Activated CD8-positive, alpha-beta T cell treated with anti-CD3 and anti-CD28 coated beads for 36 hours (primary cell): ENCODE measurements at regions not wholly inside any gene's neighbourhood (a gene's known extent, or its start where the extent isn't known, plus 50 kb on each side); places are given as distances from the start of the nearest gene placed in this dataset.

ENCODE experiments used
- ATAC-seq: fragments of 200-7000 bp; cut with Tn5 transposase; one replicate; pipeline ENCODE4 v1.10.0; 2021; ENCODE audit warnings: mild to moderate bottlenecking, moderate library complexity
- CTCF ChIA-PET: fragments of 350-600 bp; sonication (Branson Sonifier 250); formaldehyde crosslinking; loops from one replicate; lab custom pipeline; 2021; ENCODE audit warnings: antibody characterized with exemption; lab: Charles Lee
- POLR2A ChIA-PET: fragments of 350-600 bp; sonication (Branson Sonifier 250); formaldehyde crosslinking; loops from one replicate; lab custom pipeline; 2021; ENCODE audit warnings: antibody characterized with exemption; lab: Charles Lee
- DNase-seq: peaks from one replicate; pipeline ENCODE4 v3.0.0-alpha.2; 2020
- H3K27ac Mint-ChIP-seq: one replicate; pipeline ENCODE4 v1.8.0; 2021; ENCODE audit warnings: mild to moderate bottlenecking, mixed read lengths
- H3K27me3 Mint-ChIP-seq: one replicate; pipeline ENCODE4 v1.8.0; 2021; ENCODE audit warnings: mixed read lengths
- H3K36me3 Mint-ChIP-seq: one replicate; pipeline ENCODE4 v1.8.0; 2021; ENCODE audit warnings: low read depth, mixed read lengths
- H3K4me1 Mint-ChIP-seq: one replicate; pipeline ENCODE4 v1.8.0; 2021; ENCODE audit warnings: low read depth, mixed read lengths
- H3K4me3 Mint-ChIP-seq: one replicate; pipeline ENCODE4 v1.8.0; 2021; ENCODE audit warnings: mild to moderate bottlenecking, moderate library complexity, mixed read lengths
- H3K9me3 Mint-ChIP-seq: one replicate; pipeline ENCODE4 v1.8.0; 2021; ENCODE audit warnings: mixed read lengths
- intact Hi-C: fragments of 100-400 bp; cut with micrococcal nuclease; formaldehyde crosslinking; loops from one replicate; pipeline ENCODE4 v1.10.0; 2022
- TF ChIP-seq, protein P1 (sequence below): fragments of 200-600 bp; IDR thresholded peaks from one replicate; pipeline ENCODE4 v1.8.0; 2022; ENCODE audit warnings: antibody characterized with exemption, mild to moderate bottlenecking

DNA sequence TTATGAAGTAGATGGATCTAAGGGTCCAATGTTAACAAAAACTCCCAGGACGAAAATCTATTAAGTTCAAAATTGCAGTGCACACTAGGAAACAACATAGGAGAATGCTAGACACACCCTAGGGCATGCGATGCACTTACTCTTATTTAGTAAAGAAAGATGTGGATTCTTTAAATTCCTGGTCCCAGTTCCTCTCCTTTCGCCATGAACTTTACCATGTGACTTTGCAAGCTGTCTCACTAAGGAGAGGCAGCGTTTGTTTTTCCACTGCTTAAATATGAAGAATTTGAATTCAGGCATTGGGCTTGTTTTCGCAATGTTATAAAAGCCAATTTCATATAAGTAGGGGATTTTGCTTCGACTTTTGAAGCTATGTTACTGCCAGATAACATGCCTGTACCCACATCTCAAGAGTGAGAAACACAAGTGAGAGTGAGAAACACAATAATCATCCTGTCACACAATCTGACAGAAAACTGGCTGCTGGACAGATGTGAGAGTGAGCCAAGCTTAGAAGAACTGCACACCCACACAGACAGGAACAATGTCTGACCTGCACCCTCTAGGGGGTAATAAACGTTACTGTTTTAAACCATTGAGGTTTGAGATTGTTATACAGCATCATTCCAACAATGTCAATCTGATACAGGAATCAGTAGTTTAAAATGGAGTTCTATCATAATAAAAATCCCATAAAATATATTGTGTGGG, 1308.4 kb downstream of the SLITRK5 start:
- ATAC-seq = peak; percentile 49
- CTCF ChIA-PET = no interaction called here
- no peaks in the 10 kb centered on the region for H3K27me3 Mint-ChIP-seq

DNA sequence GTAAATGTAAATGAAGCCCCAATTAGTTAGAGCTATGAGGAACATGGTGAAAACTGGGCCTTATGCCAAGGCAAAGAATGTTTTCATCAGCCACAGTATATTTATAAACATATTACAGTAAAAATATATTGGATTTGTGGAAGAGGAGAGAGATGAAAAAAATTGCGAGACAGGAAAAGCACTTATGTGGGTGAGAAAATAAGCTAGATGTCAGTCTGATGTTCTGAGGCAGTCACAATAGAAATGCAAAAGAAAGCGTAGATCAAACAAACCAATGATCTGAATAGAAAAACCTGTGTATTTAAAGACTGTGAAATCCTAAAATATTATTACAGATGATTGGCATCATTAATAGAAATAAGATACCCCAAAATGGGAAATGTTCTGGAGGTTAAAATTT, 1332.5 kb downstream of the SLITRK5 start:
- ChIA-PET CTCF (no interaction called here), POLR2A (no interaction called here)
- ATAC-seq (no peak), DNase-seq (no peak)
- intact Hi-C loops = no loop called here
- H3K4me3 Mint-ChIP-seq = no peak overlapping the region
- H3K4me1 Mint-ChIP-seq = no peaks in the 10 kb centered on the region
- no peak overlapping the region for H3K27ac Mint-ChIP-seq
- TF ChIP-seq, protein P1, sequence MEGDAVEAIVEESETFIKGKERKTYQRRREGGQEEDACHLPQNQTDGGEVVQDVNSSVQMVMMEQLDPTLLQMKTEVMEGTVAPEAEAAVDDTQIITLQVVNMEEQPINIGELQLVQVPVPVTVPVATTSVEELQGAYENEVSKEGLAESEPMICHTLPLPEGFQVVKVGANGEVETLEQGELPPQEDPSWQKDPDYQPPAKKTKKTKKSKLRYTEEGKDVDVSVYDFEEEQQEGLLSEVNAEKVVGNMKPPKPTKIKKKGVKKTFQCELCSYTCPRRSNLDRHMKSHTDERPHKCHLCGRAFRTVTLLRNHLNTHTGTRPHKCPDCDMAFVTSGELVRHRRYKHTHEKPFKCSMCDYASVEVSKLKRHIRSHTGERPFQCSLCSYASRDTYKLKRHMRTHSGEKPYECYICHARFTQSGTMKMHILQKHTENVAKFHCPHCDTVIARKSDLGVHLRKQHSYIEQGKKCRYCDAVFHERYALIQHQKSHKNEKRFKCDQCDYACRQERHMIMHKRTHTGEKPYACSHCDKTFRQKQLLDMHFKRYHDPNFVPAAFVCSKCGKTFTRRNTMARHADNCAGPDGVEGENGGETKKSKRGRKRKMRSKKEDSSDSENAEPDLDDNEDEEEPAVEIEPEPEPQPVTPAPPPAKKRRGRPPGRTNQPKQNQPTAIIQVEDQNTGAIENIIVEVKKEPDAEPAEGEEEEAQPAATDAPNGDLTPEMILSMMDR = no peak
- peaks cover 4% of the 10 kb centered on the region for H3K9me3 Mint-ChIP-seq
- no peaks in the 10 kb centered on the region for H3K27me3 Mint-ChIP-seq
- no peaks in the 10 kb centered on the region for H3K36me3 Mint-ChIP-seq

More for the DNA sequence above, 1308.4 kb downstream of the SLITRK5 start:
- TF ChIP-seq, protein P1 = no peak
- Mint-ChIP-seq H3K9me3 (peaks cover 4% of the 10 kb centered on the region), H3K4me1 (no peaks in the 10 kb centered on the region), H3K27ac (no peak overlapping the region), H3K36me3 (no peaks in the 10 kb centered on the region), H3K4me3 (no peak overlapping the region)
- DNase-seq = no peak
- POLR2A ChIA-PET = no interaction called here
- intact Hi-C loops = no loop called here

DNA sequence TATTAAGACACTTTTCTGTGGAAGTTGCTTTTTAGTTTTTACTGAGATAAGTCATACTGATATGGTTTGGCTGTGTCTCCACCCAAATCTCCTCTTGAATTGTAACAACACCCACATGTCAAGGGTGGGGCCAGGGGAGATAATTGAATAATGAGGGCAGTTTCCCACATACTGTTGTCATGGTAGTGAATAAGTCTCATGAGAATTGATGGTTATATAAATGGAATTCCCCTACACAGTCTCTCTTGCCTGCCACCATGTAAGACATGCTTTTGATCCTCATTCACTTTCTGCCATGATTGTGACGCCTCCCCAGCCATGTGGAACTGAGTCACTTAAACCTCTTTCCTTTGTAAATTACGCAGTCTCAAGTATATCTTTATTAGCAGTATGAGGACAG, 1340.4 kb downstream of the SLITRK5 start:
- H3K27ac Mint-ChIP-seq = no peak overlapping the region
- no peaks in the 10 kb centered on the region for H3K4me1 Mint-ChIP-seq
- no peaks in the 10 kb centered on the region for H3K36me3 Mint-ChIP-seq
- TF ChIP-seq, protein P1 = no peak
- H3K27me3 Mint-ChIP-seq = no peaks in the 10 kb centered on the region
- intact Hi-C loops = no loop called here
- H3K9me3 Mint-ChIP-seq = peaks cover 5% of the 10 kb centered on the region
- POLR2A ChIA-PET = no interaction called here
- ATAC-seq (no peak), DNase-seq (no peak)
- H3K4me3 Mint-ChIP-seq = no peak overlapping the region
- CTCF ChIA-PET = no interaction called here

DNA sequence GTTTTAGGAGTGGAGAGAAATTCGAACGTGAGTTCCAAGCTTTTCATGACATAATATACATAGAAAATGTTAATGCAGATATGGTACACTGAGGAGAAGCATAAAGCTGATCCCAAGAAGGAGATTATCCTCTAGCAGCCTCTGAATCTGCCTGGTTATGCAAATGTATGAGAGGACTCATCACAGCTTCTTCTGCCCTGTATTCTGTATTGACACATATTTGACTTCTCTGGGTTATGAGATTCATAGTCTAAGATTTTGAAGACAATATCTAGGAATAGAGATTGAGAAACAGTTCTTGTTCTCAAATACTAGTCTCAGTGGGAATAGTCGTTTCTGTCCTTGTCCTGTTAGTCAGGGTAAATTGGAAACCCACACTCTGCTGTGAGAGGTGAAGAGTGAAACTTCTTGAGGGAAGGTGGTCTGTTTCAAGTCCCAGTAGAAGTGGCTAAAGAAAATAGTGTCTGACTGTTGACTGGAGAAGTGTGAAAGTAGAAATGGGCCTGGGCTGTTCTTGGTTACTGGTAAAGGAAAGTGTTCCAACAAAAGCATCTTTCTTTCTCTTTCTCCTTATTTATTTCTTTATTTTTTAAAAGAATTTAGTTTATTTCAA, 1356.6 kb downstream of the SLITRK5 start:
- no peaks in the 10 kb centered on the region for H3K27me3 Mint-ChIP-seq
- no peak for ATAC-seq
- no peak overlapping the region for H3K27ac Mint-ChIP-seq
- no peak overlapping the region for H3K4me3 Mint-ChIP-seq
- ChIA-PET POLR2A (no interaction called here), CTCF (no interaction called here)
- TF ChIP-seq, protein P1 = no peak
- peaks cover 24% of the 10 kb centered on the region for H3K9me3 Mint-ChIP-seq
- peaks cover 9% of the 10 kb centered on the region for H3K4me1 Mint-ChIP-seq
- H3K36me3 Mint-ChIP-seq = no peaks in the 10 kb centered on the region
- DNase-seq = no peak
- intact Hi-C loops = no loop called here

DNA sequence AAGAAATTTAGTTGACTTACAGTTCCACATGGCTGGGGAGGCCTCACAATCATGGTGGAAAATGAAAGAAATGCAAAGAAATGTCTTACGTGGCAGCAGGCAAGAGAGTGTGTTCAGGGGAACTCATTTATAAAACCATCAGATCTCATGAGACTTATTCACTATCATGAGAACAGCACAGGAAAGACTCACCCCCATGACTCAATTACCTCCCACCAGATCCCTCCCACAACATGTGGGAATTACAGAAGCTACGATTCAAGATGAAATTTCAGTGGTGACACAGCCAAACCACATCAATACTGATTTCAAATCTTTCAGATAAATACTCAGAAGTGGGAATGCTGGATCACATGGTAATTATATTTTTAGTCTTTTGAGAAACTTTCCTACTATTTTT, 1357.9 kb downstream of the SLITRK5 start:
- Mint-ChIP-seq H3K4me1 (peaks cover 9% of the 10 kb centered on the region), H3K9me3 (peaks cover 22% of the 10 kb centered on the region), H3K4me3 (no peak overlapping the region), H3K36me3 (no peaks in the 10 kb centered on the region), H3K27ac (peak overlapping the region; percentile 26), H3K27me3 (no peaks in the 10 kb centered on the region)
- TF ChIP-seq, protein P1 = no peak
- CTCF ChIA-PET = no interaction called here
- DNase-seq (peak; percentile 16), ATAC-seq (peak; percentile 49)
- intact Hi-C loops = no loop called here
- POLR2A ChIA-PET = no interaction called here
